Erythroblast (primary cell): ENCODE measurements at regions not wholly inside any gene's neighbourhood (a gene's known extent, or its start where the extent isn't known, plus 50 kb on each side); places are given as distances from the start of the nearest gene placed in this dataset.

Source experiments
- DNase-seq, 2 experiments: peaks; one replicate each; lab custom pipeline; 2025; lab: John Stamatoyannopoulos, UW
- GATA1 ChIP-seq: IDR thresholded peaks from 2 replicates; pipeline ENCODE4 v1.6.1; 2011; ENCODE audit warnings: low read depth, mild to moderate bottlenecking, control low read depth, low read length, moderate library complexity
- POLR2A ChIP-seq: IDR thresholded peaks from 2 replicates; pipeline ENCODE4 v1.6.1; 2011; ENCODE audit warnings: mild to moderate bottlenecking, low read length

- no peak for DNase-seq
Measured at GRCh38 chr20:48544402-48545339, 283.1 kb downstream of the PREX1 start.

GRCh38 chr20:48541581-48542071 lies 286.2 kb downstream of the PREX1 start:
- DNase-seq = no peak
- no peak for TF ChIP-seq POLR2A
- no peak for TF ChIP-seq GATA1

More at GRCh38 chr20:48544402-48545339, 283.1 kb downstream of the PREX1 start:
- TF ChIP-seq GATA1 = no peak
- TF ChIP-seq POLR2A = no peak

DNA sequence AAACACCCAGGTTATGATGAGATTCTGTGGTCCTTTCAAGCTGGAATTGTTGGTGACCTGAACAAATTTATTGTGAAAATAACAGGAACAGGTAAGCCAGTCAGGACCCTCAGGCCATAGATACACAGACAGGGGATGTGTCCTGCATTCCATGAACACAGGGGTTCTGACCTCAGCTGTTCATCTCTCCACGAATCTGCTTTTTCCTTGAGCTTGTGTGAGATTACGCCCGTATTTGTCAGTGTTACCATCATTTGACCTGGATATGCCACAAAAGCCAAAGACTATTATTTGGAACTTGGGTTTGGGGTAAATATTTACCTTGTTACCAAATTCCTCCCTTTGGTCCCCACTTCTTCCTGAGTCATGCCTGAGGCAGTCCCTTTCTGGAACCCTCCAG lies 288.9 kb downstream of the PREX1 start:
- no peak for TF ChIP-seq POLR2A
- TF ChIP-seq GATA1 = no peak
- no peak for DNase-seq

DNA sequence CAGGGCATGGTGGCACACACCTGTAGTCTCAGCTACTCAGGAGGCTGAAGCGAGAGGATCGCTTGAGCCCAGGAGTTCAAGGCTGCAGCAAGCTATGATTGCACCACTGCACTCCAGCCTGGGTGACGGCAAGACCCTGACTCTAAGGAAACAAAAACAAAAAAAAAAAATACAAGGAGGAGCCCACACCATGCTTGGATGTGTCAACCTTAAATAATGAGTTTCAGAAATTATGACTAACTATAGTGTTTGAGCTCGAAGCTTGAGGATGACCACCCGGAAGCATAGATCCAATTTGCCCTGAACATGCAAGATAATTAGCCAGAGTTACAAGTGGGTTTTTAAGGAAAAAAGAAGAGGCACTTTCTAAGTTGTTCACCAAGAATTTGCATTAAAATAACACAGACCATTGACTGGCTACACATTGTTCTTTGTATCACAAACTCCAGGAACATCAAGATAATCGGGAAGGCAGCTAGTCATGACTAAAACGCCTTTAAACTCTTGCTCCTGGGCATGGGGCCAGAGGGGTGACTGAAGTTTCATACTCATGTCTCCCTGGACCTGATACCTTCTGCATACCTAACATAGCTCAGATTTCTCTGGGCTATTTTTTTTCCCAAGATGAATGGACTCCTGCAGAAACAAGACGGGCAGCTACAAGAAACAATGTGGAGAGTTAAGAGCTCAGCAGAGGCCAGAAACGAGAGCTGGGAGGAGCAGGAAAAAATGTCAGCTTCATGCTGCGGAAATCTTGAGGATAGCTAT lies 289.6 kb downstream of the PREX1 start:
- DNase-seq = no peak
- TF ChIP-seq POLR2A (no peak), GATA1 (no peak)

- no peak for DNase-seq
Measured at GRCh38 chr20:48536206-48536605, 291.6 kb downstream of the PREX1 start.

DNA sequence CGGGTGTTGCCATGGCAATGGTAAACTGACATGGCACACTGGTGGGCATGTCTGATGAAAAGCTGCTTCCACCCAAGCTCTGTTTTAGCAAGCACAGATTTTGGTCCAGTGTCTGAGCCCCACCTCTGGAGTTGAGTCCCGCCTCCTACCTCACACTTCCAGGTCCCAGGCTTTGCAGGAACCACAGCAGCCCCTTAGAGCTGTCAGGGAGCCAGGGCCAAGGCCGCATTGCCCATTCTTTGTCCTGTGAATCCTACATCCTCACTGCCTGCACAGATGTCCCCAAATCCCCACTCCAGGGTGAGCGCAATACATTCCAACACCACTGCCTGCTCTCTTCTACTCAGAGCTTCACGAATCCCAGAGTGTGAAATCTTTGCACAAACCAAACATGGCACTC lies 292.2 kb downstream of the PREX1 start:
- TF ChIP-seq POLR2A (no peak), GATA1 (no peak)
- DNase-seq = no peak

More at GRCh38 chr20:48536206-48536605, 291.6 kb downstream of the PREX1 start:
- TF ChIP-seq GATA1 = no peak
- no peak for TF ChIP-seq POLR2A

DNA sequence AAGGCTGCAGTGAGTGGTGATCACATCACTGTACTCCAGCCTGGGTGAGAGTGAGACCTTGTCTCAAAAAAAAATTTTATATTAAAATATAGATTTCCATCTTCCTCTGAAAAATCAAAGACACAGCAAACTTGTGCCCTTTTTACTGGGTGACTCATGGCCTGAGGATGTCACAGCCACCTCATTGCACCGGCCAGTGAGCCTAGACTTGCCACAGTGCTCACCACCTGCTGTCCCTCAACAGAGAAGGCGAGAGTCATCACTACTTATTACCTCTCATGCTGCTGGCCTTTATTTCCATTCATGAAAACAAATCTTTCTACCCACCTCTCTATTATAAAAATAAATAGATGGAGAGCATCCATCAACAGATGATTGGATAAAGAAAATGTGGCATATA lies 295.8 kb downstream of the PREX1 start:
- no peak for TF ChIP-seq POLR2A
- no peak for TF ChIP-seq GATA1
- DNase-seq = no peak

DNA sequence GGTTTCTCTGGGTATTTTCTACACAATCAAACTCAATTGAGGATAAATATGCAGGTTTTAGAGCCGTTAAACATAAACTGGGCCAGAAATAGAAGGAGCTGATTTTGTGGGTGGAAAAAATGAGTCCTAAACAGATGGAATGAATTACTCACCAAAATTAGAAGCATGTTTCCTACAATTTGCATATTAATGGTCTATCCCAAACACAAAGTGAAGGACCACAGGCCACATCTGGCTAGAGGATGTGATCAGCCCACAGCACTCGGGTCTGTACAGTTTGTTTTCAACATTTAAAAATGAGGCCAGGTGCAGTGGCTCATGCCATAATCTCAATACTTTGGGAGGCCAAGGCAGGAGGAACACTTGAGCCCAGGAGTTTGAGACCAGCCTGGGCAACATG lies 296.3 kb downstream of the PREX1 start:
- no peak for DNase-seq

DNA sequence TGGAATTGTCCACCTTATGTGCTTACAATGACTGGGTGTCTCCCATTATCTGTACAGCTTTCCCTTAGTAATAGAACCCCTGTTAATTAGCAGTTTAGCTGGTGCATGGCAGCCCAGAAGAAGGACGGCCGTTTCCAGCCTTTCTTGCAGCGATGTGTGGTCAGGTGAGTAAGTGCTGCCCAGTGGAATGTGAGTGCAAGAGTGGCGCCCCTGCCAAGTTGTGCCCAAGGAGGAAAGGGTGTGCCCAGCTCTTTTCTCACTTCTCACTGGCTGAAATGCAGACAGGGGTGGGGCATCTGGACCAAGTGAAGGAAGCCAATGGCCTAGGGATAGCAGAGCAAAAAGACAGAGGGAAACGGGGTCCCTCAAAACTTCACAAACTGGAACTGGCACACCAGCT lies 296.8 kb downstream of the PREX1 start:
- DNase-seq = no peak
- no peak for TF ChIP-seq POLR2A
- TF ChIP-seq GATA1 = no peak

More for the DNA sequence above, 296.3 kb downstream of the PREX1 start:
- TF ChIP-seq GATA1 = no peak
- TF ChIP-seq POLR2A = no peak

DNA sequence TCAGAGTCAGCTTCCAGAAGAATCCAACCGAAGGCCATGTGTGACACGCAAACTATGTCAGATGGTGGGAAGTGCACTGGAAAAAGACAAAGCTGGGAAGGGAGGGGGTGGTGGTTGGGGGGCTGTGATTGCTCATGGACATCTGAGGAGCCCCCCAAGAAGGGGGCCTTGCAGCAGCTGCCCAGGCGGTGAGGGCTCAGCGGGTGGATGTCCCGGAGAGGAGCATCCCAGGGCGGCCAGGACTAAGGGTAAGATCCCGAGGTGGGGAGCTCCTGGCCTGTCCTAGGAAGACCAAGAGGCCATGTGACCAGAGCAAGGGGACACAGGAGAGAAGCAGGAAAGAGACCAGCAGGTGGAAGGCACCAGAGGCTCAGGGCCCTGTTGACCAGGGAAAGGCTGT lies 299.5 kb downstream of the PREX1 start:
- no peak for DNase-seq
- TF ChIP-seq POLR2A (no peak), GATA1 (no peak)

DNA sequence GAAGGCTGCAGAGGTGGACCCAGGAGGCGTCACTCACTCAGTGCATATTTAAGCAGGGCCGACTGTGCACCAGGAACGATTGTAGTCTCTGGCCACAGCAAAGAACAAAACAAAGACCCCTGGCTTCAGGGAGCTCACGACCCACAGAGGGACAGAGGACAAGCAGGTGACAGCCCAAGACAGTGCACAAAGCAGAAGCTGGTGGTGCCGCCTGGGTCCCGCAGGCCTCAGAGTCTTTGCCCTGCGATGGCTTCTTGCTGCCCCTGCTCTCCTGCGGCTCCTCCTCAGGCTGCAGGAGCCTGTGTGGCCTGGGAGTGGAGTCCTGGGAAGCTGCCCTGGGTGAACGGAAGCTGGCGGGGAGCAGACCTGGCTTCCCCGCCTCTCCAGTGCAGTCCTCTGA lies 300.0 kb downstream of the PREX1 start:
- DNase-seq = no peak
- TF ChIP-seq GATA1 (no peak), POLR2A (no peak)

DNA sequence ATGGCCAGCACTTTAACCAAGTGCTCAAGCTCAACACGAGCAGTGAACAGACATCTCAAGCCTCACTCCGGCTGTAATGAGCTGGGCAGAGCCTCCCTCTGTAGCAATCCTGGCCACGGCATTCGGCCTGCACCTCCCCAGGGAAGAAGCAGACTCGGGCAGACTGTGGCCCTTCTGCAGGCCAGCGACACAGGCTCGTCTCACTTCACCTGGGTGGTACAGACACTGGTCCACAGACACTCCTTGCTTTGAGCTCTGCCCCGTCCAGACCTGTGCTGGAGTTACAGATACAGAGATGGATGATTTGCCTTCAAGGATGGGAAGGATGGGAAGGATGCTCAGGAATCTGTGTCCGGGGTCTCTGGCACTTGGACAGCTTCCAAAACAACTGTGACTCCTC lies 300.9 kb downstream of the PREX1 start:
- DNase-seq = no peak
- no peak for TF ChIP-seq GATA1
- no peak for TF ChIP-seq POLR2A

DNA sequence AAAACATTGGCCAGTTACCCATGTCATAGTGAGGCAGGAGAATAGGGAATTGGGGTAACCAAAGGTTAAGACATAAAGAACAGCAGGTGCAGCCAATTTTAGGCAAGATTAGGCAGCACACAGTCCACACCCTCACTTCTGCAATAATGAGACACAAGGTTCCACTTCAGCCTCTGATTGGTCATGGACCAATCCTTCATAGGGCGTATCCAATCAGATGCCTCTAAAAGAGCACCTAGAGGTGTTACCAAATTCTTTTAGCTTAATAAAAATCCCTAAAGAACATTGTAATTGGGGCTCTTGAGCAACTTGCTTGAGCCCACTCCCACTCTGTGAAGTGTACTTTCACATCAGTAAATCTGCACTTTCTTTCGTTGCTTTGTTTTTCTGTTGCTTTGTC lies 302.4 kb downstream of the PREX1 start:
- no peak for TF ChIP-seq POLR2A
- TF ChIP-seq GATA1 = no peak
- no peak for DNase-seq

DNA sequence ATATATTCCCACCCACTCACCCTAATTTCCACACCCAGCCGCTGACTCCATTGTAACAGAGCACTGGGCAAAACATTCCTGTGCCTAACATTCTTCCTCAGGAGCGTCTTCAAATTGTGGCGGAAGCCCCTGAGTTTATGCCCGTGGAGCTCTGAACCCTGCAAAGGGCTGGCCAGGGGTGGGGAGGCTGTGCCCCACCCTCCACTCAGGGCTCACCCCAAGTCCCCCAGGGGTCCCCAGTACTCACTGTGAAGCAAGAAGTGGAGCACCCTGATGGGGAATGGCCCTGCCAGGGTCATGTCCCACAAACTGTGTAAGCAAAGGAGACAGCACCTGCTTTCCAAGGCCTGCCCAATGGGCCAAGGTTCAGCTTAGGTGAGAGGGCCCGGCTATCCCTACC lies 303.2 kb downstream of the PREX1 start:
- no peak for DNase-seq
- TF ChIP-seq POLR2A = no peak
